ENCODE measurements at regions not wholly inside any gene's neighbourhood (a gene's known extent, or its start where the extent isn't known, plus 50 kb on each side); places are given as distances from the start of the nearest gene placed in this dataset.
"Not testable (repeated sequence)": the region's sequence is repeated elsewhere in the genome, so short reads cannot be mapped to it uniquely, and the experiment has no call there.

DNA sequence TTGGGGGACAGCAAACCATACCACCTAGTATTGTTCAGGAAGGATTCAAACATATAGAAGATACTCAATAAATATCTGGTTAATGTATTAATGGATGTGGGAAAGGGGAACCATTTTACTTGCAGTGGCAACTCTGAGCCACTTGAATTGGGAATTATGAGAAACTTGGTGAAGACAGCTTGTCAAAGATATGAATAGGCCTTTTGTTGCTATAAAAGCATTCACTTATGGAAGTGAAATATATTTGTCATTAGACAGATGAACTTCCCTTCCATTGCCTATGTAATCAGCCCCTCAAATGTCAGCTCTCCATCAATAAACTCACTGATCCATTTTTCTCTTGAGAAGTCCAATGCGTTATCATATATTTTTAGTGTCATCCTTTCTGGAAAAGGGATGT, 56.1 kb downstream of the GPR85 start:
- H3K4me1 ChIP-seq (ENCODE audit: control insufficient read depth, low read depth, low read length), result no peaks in the 10 kb centered on the region
- H4K5ac ChIP-seq (ENCODE audit: low read length), result no peak overlapping the region
- no peak overlapping the region for H2BK5ac ChIP-seq (ENCODE audit: low read length)
- no peak overlapping the region for H2BK15ac ChIP-seq (replicated peaks; ENCODE audit: low read depth)
- no peak overlapping the region for H3K18ac ChIP-seq (ENCODE audit: low read length)
- H3K56ac ChIP-seq (ENCODE audit: low read length), result no peak overlapping the region
- no peaks in the 10 kb centered on the region for H3K79me1 ChIP-seq (ENCODE audit: low read length)
- no peak overlapping the region for H3K4me2 ChIP-seq (ENCODE audit: low read length)
- no peaks in the 10 kb centered on the region for H3K36me3 ChIP-seq (ENCODE audit: control insufficient read depth, insufficient read depth, low read length)
- H3K4me3 ChIP-seq (ENCODE audit: low read length), result no peak overlapping the region
- H3K9ac ChIP-seq (ENCODE audit: low read length), result no peak overlapping the region
- no peak overlapping the region for H2AK5ac ChIP-seq (ENCODE audit: low read length)
- H2BK120ac ChIP-seq (ENCODE audit: low read depth, low read length), result no peak overlapping the region
- no peak overlapping the region for H4K8ac ChIP-seq (ENCODE audit: low read depth, low read length)
- DNase-seq, result no peak
- no peaks in the 10 kb centered on the region for H3K27me3 ChIP-seq (ENCODE audit: insufficient read depth, low read length, poor library complexity)
- no peak overlapping the region for H3K27ac ChIP-seq (ENCODE audit: low read depth, low read length)
- WGBS (ENCODE audit: extremely low coverage, insufficient coverage, low lambda C conversion rate), result no CpG with 5 or more reads among the region's 1 CpG
- no peak overlapping the region for H3K23ac ChIP-seq (ENCODE audit: low read length)
- H3K4ac ChIP-seq (ENCODE audit: low read depth, low read length), result no peak overlapping the region
- H3K79me2 ChIP-seq (ENCODE audit: control insufficient read depth, insufficient read depth, low read length), result no peaks in the 10 kb centered on the region

DNA sequence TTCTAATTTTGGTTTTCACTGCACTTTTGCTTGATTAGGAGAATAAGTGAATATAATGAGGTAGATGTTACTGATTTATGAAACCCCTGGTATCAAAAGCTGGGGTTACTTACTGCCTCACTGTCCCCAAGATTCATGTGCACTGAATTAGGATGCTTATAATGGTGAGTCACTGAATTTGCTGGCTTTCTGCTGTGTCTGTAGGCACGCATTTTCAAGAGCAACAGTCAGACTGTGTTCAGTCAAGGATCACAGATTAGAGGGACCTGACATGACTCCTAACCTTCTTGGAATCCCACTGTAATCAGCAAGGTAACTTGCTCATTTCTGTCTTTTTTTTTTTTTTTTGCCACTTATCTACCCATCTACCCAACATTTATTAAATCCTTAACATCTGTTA, 59.7 kb downstream of the GPR85 start:
- no peak overlapping the region for H3K4me2 ChIP-seq (ENCODE audit: low read length)
- no peak overlapping the region for H3K27ac ChIP-seq (ENCODE audit: low read depth, low read length)
- no peak for DNase-seq
- no peak overlapping the region for H3K4ac ChIP-seq (ENCODE audit: low read depth, low read length)
- H2BK15ac ChIP-seq (replicated peaks; ENCODE audit: low read depth), result no peak overlapping the region
- H3K23ac ChIP-seq (ENCODE audit: low read length), result no peak overlapping the region
- no peak overlapping the region for H2BK5ac ChIP-seq (ENCODE audit: low read length)
- H4K8ac ChIP-seq (ENCODE audit: low read depth, low read length), result no peak overlapping the region
- H3K79me2 ChIP-seq (ENCODE audit: control insufficient read depth, insufficient read depth, low read length), result no peaks in the 10 kb centered on the region
- H3K4me3 ChIP-seq (ENCODE audit: low read length), result no peak overlapping the region
- H3K27me3 ChIP-seq (ENCODE audit: insufficient read depth, low read length, poor library complexity), result no peaks in the 10 kb centered on the region
- no peak overlapping the region for H2BK120ac ChIP-seq (ENCODE audit: low read depth, low read length)
- no peaks in the 10 kb centered on the region for H3K79me1 ChIP-seq (ENCODE audit: low read length)
- no peak overlapping the region for H3K9ac ChIP-seq (ENCODE audit: low read length)
- no peaks in the 10 kb centered on the region for H3K4me1 ChIP-seq (ENCODE audit: control insufficient read depth, low read depth, low read length)
- no peak overlapping the region for H2AK5ac ChIP-seq (ENCODE audit: low read length)
- no peak overlapping the region for H4K5ac ChIP-seq (ENCODE audit: low read length)
- WGBS (ENCODE audit: extremely low coverage, insufficient coverage, low lambda C conversion rate), result no CpG with 5 or more reads among the region's 1 CpG
- no peak overlapping the region for H3K56ac ChIP-seq (ENCODE audit: low read length)
- no peak overlapping the region for H3K18ac ChIP-seq (ENCODE audit: low read length)
- no peaks in the 10 kb centered on the region for H3K36me3 ChIP-seq (ENCODE audit: control insufficient read depth, insufficient read depth, low read length)

DNA sequence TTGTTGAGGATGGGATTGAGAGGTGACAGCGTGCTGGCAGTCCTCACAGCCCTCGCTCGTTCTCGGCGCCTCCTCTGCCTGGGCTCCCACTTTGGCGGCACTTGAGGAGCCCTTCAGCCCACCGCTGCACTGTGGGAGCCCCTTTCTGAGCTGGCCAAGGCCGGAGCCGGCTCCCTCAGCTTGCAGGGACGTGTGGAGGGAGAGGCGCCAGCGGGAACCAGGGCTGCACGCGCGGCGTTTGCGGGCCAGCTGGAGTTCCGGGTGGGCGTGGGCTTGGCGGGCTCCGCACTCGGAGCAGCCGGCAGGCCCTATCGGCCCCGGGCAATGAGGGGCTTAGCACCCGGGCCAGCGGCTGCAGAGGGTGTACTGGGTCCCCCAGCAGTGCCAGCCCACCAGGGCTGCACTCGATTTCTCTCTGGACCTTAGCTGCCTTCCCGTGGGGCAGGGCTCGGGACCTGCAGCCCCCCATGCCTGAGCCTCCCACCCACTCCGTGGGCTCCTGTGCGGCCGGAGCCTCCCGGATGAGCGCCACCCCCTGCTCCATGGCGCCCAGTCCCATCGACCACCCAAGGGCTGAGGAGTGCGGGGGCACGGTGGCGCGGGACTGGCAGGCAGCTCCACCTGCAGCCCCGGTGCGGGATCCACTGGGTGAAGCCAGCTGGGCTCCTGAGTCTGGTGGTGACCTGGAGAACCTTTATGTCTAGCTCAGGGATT, 69.3 kb downstream of the GPR85 start:
- H2AK5ac ChIP-seq (ENCODE audit: low read length); H3K4me2 ChIP-seq (ENCODE audit: low read length); H3K4me1 ChIP-seq (ENCODE audit: control insufficient read depth, low read depth, low read length); H3K23ac ChIP-seq (ENCODE audit: low read length); H3K9ac ChIP-seq (ENCODE audit: low read length); H3K27me3 ChIP-seq (ENCODE audit: insufficient read depth, low read length, poor library complexity); H3K4ac ChIP-seq (ENCODE audit: low read depth, low read length); H3K56ac ChIP-seq (ENCODE audit: low read length); H2BK15ac ChIP-seq (replicated peaks; ENCODE audit: low read depth); H3K27ac ChIP-seq (ENCODE audit: low read depth, low read length); H3K79me1 ChIP-seq (ENCODE audit: low read length); H4K5ac ChIP-seq (ENCODE audit: low read length); H3K4me3 ChIP-seq (ENCODE audit: low read length); H4K8ac ChIP-seq (ENCODE audit: low read depth, low read length); H2BK5ac ChIP-seq (ENCODE audit: low read length); H2BK120ac ChIP-seq (ENCODE audit: low read depth, low read length); H3K18ac ChIP-seq (ENCODE audit: low read length); DNase-seq; H3K79me2 ChIP-seq (ENCODE audit: control insufficient read depth, insufficient read depth, low read length); H3K36me3 ChIP-seq (ENCODE audit: control insufficient read depth, insufficient read depth, low read length): not testable (repeated sequence)
- no CpG with 5 or more reads among the region's 43 CpGs for WGBS (ENCODE audit: extremely low coverage, insufficient coverage, low lambda C conversion rate)

DNA sequence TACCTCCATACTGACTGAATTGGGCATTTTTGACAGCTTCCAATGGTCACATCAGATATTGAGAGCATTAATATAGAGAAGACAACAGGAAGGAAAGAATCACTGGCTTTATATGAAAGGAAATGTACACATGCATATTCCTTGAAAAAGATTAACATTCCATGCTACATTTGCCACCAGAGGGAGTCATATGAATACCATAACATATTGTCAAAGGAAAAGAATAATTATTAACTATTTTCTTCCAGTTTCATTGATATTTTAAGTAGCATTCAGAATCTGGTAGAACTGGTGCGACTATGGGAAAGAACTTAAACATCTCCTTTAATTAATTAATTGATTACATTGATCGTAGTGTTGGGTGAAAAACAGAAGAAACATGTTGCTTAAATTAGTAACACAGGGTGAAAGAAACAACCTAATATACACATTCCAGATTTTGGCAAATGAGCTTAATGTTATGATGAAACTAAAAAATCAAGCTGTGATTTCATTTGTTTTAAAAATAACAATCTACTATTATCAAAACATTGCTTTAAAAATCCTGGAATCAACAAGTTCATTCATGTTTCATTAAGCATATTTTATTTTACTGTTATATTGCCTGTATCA, 71.5 kb downstream of the GPR85 start:
- no peak for DNase-seq

DNA sequence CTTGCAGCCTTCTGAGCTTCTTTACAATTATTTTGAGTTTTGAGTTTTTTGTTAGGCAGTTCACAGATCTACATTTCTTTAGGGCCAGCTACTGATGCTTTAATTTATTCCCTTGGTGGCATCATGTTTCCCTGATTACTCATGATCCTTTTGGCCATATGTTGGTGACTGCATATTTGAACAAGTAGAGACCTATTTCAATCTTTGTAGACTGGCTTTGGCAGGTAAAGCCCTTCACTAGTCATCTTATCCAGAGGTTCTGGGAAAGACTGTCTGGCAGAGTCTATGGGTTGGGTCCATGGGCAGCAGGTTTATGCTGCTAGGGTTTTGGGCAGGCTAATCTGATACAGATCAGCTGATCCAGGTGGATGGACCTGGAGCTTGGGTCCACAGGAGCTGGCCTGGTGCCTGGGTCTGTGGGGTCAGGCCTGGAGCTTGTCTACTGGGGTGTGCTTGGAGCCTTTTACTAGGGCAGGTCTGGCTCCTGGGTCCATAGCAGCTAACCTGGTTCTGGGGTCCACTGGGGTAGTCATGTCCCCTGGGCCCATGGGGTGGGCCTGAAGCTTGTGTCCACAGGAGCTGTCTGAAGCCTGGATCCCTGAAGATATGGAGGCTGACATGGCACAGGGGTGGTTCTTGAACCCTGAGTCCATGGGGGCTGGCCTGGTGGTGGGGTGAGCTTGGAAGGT, 72.7 kb downstream of the GPR85 start:
- Histone ChIP-seq H3K4me2 (ENCODE audit: low read length) (no peak overlapping the region), H3K56ac (ENCODE audit: low read length) (no peak overlapping the region), H3K27me3 (ENCODE audit: insufficient read depth, low read length, poor library complexity) (no peaks in the 10 kb centered on the region), H2AK5ac (ENCODE audit: low read length) (no peak overlapping the region), H3K23ac (ENCODE audit: low read length) (no peak overlapping the region), H3K79me2 (ENCODE audit: control insufficient read depth, insufficient read depth, low read length) (no peaks in the 10 kb centered on the region), H3K4me1 (ENCODE audit: control insufficient read depth, low read depth, low read length) (no peaks in the 10 kb centered on the region), H3K4ac (ENCODE audit: low read depth, low read length) (no peak overlapping the region), H2BK120ac (ENCODE audit: low read depth, low read length) (no peak overlapping the region), H4K8ac (ENCODE audit: low read depth, low read length) (no peak overlapping the region), H4K5ac (ENCODE audit: low read length) (no peak overlapping the region), H2BK15ac (replicated peaks; ENCODE audit: low read depth) (no peak overlapping the region), H3K79me1 (ENCODE audit: low read length) (no peaks in the 10 kb centered on the region), H2BK5ac (ENCODE audit: low read length) (no peak overlapping the region), H3K27ac (ENCODE audit: low read depth, low read length) (no peak overlapping the region), H3K18ac (ENCODE audit: low read length) (no peak overlapping the region), H3K36me3 (ENCODE audit: control insufficient read depth, insufficient read depth, low read length) (no peaks in the 10 kb centered on the region), H3K4me3 (ENCODE audit: low read length) (no peak overlapping the region), H3K9ac (ENCODE audit: low read length) (no peak overlapping the region)
- no peak for DNase-seq

More for the DNA sequence above, 71.5 kb downstream of the GPR85 start:
- Histone ChIP-seq H3K4me1 (ENCODE audit: control insufficient read depth, low read depth, low read length) (no peaks in the 10 kb centered on the region), H3K18ac (ENCODE audit: low read length) (no peak overlapping the region), H2BK5ac (ENCODE audit: low read length) (no peak overlapping the region), H3K4me3 (ENCODE audit: low read length) (no peak overlapping the region), H3K36me3 (ENCODE audit: control insufficient read depth, insufficient read depth, low read length) (no peaks in the 10 kb centered on the region), H3K27me3 (ENCODE audit: insufficient read depth, low read length, poor library complexity) (no peaks in the 10 kb centered on the region), H3K4me2 (ENCODE audit: low read length) (no peak overlapping the region), H2BK120ac (ENCODE audit: low read depth, low read length) (no peak overlapping the region), H3K79me1 (ENCODE audit: low read length) (no peaks in the 10 kb centered on the region), H4K8ac (ENCODE audit: low read depth, low read length) (no peak overlapping the region), H3K23ac (ENCODE audit: low read length) (no peak overlapping the region), H4K5ac (ENCODE audit: low read length) (no peak overlapping the region), H3K4ac (ENCODE audit: low read depth, low read length) (no peak overlapping the region), H3K79me2 (ENCODE audit: control insufficient read depth, insufficient read depth, low read length) (no peaks in the 10 kb centered on the region), H2BK15ac (replicated peaks; ENCODE audit: low read depth) (no peak overlapping the region), H3K9ac (ENCODE audit: low read length) (no peak overlapping the region), H2AK5ac (ENCODE audit: low read length) (no peak overlapping the region), H3K56ac (ENCODE audit: low read length) (no peak overlapping the region), H3K27ac (ENCODE audit: low read depth, low read length) (no peak overlapping the region)
- WGBS (ENCODE audit: extremely low coverage, insufficient coverage, low lambda C conversion rate), result no CpG with 5 or more reads among the region's 2 CpGs

All from mesendoderm (in vitro differentiated cells).